ENCODE measurements at regions not wholly inside any gene's neighbourhood (a gene's known extent, or its start where the extent isn't known, plus 50 kb on each side); places are given as distances from the start of the nearest gene placed in this dataset.

- TF ChIP-seq SRF (IDR thresholded peaks at IDR 0.05; ENCODE audit: low read depth, low read length) (no peak), CEBPB (IDR thresholded peaks at IDR 0.05; ENCODE audit: low read depth, low read length) (no peak), YY1 (IDR thresholded peaks at IDR 0.05; ENCODE audit: low read depth, low read length) (no peak), CBX8 (IDR thresholded peaks at IDR 0.05; ENCODE audit: borderline replicate concordance, low read depth, low read length) (no peak)
These were observed 116.2 kb downstream of the TTC8 start (continued) for GRCh38 chr14:88940671-88941070.

Measured in H1 (cell line).